Esophagus mucosa (tissue), 1 donor: ENCODE measurements at regions not wholly inside any gene's neighbourhood (a gene's known extent, or its start where the extent isn't known, plus 50 kb on each side); places are given as distances from the start of the nearest gene placed in this dataset.

Experiments
- ATAC-seq: fragments of 200-7000 bp; cut with Tn5 transposase; one replicate; pipeline ENCODE4 v1.9.1; 2020
- donor health status: DM: yes; HTN: yes; CAD: no.

- ATAC-seq, result no peak
Measured at GRCh38 chr22:49017482-49018329, 810.0 kb downstream of the BRD1 start.

GRCh38 chr22:49016909-49017481 lies 810.7 kb downstream of the BRD1 start:
- ATAC-seq, result no peak

GRCh38 chr22:49015993-49016908 lies 811.4 kb downstream of the BRD1 start:
- no peak for ATAC-seq

GRCh38 chr22:49015459-49015858 lies 812.2 kb downstream of the BRD1 start:
- no peak for ATAC-seq

- no peak for ATAC-seq
Measured at GRCh38 chr22:49014227-49015201, 813.2 kb downstream of the BRD1 start.

GRCh38 chr22:49013707-49014106 lies 814.0 kb downstream of the BRD1 start:
- no peak for ATAC-seq

- no peak for ATAC-seq
Measured at GRCh38 chr22:49012712-49013395, 814.8 kb downstream of the BRD1 start.

- no peak for ATAC-seq
Measured at GRCh38 chr22:49011769-49012648, 815.7 kb downstream of the BRD1 start.

- no peak for ATAC-seq
Measured at GRCh38 chr22:49011379-49011768, 816.3 kb downstream of the BRD1 start.

GRCh38 chr22:49010901-49011300 lies 816.8 kb downstream of the BRD1 start:
- no peak for ATAC-seq

GRCh38 chr22:49010070-49010863 lies 817.4 kb downstream of the BRD1 start:
- no peak for ATAC-seq

- no peak for ATAC-seq
Measured at GRCh38 chr22:49009359-49010063, 818.2 kb downstream of the BRD1 start.

- ATAC-seq, result no peak
Measured at GRCh38 chr22:49008682-49009235, 818.9 kb downstream of the BRD1 start.

- no peak for ATAC-seq
Measured at GRCh38 chr22:49007013-49007653, 820.5 kb downstream of the BRD1 start.

- no peak for ATAC-seq
Measured at GRCh38 chr22:49006207-49007012, 821.3 kb downstream of the BRD1 start.

- no peak for ATAC-seq
Measured at GRCh38 chr22:49005557-49005956, 822.1 kb downstream of the BRD1 start.
